Mammary epithelial cell (primary cell): ENCODE measurements at regions not wholly inside any gene's neighbourhood (a gene's known extent, or its start where the extent isn't known, plus 50 kb on each side); places are given as distances from the start of the nearest gene placed in this dataset.

ENCODE experiments used
- EZH2 ChIP-seq: IDR thresholded peaks from 2 replicates; pipeline ENCODE4 v1.6.1; 2012; ENCODE audit warnings: low read length, inconsistent platforms, borderline replicate concordance
- TF ChIP-seq, protein P1 (sequence below), 2 donors: IDR thresholded peaks in 1 of 2; conservative IDR thresholded peaks in 1 of 2; 2 replicates each; pipeline ENCODE4 v1.5.1; 2011 to 2012; ENCODE audit warnings: inconsistent platforms in 2 of 2, low read length in 2 of 2, mild to moderate bottlenecking in 2 of 2, control low read depth in 1 of 2, low read depth in 1 of 2; ENCODE audit not compliant: insufficient read depth in 1 of 2; ENCODE audit errors: extremely low read depth in 1 of 2

DNA sequence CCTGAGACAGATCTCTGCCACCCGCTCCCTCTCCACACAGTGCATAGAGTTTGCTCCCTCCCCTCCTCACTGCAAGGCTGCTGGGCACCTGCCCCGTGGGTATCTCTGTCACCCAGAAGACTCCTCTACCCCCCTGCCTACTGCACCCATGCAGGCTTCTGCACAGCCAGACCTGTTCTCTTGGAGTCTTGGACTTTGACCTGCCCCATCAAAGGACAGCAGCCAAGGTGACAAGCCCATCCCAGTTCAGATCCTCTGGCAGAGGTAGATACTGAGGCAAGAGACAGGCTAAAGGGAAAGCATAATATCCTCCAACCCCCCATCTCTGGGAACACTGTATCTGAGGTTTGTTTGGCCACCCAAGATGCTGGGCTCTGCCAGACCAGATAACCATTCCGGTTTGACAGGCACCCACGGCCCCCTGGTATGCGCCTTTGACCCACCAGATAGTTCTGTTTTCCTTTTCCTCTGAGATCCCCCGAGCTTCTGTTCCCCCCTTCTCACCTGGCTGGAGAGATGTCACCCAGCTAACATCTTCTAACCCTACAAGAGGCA is 239.6 kb downstream of the SOX9 start:
- TF ChIP-seq, protein P1, sequence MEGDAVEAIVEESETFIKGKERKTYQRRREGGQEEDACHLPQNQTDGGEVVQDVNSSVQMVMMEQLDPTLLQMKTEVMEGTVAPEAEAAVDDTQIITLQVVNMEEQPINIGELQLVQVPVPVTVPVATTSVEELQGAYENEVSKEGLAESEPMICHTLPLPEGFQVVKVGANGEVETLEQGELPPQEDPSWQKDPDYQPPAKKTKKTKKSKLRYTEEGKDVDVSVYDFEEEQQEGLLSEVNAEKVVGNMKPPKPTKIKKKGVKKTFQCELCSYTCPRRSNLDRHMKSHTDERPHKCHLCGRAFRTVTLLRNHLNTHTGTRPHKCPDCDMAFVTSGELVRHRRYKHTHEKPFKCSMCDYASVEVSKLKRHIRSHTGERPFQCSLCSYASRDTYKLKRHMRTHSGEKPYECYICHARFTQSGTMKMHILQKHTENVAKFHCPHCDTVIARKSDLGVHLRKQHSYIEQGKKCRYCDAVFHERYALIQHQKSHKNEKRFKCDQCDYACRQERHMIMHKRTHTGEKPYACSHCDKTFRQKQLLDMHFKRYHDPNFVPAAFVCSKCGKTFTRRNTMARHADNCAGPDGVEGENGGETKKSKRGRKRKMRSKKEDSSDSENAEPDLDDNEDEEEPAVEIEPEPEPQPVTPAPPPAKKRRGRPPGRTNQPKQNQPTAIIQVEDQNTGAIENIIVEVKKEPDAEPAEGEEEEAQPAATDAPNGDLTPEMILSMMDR (conservative IDR thresholded peaks at IDR 0.05 in 1 of 2, IDR thresholded peaks at IDR 0.05 in 1 of 2; ENCODE audit: extremely low read depth in 1 of 2, insufficient read depth in 1 of 2, low read depth in 1 of 2, low read length in 2 of 2), result no peak
- TF ChIP-seq EZH2, result no peak
